PC-3 (cell line): ENCODE measurements at regions not wholly inside any gene's neighbourhood (a gene's known extent, or its start where the extent isn't known, plus 50 kb on each side); places are given as distances from the start of the nearest gene placed in this dataset.

Experiments
- ATAC-seq: fragments of 200-7000 bp; cut with Tn5 transposase; 2 replicates; pipeline ENCODE4 v1.9.1; 2020; ENCODE audit warnings: mild to moderate bottlenecking, moderate library complexity
- BruUV-seq: library from RNA; stranded (reverse); fragments of 400-500 nt; replicated peaks from 2 replicates; lab custom pipeline; 2021; lab: Mats Ljungman, UMichigan
- CTCF ChIA-PET: fragments of 300-600 bp; sonication (Branson Sonifier 250); formaldehyde crosslinking; loops from one replicate; lab custom pipeline; 2022; ENCODE audit warnings: antibody characterized with exemption; lab: Charles Lee
- POLR2A ChIA-PET: fragments of 300-600 bp; sonication (Branson Sonifier 250); formaldehyde crosslinking; loops from one replicate; lab custom pipeline; 2022; ENCODE audit warnings: antibody characterized with exemption; ENCODE audit not compliant: unreplicated experiment; lab: Charles Lee
- DNase-seq: peaks from one replicate; pipeline ENCODE4 v3.0.0-alpha.2; 2015
- H2AFZ ChIP-seq: fragments of 300-600 bp; sonication (generic); 2 replicates; pipeline ENCODE4 v1.6.0; 2016; ENCODE audit warnings: antibody characterized with exemption, low read length
- H3F3A ChIP-seq: fragments of 300-600 bp; sonication (generic); one replicate; pipeline ENCODE4 v1.6.0; 2017; ENCODE audit warnings: antibody characterized with exemption, low read length, control low read depth, mild to moderate bottlenecking; ENCODE audit not compliant: unreplicated experiment
- H3K27ac ChIP-seq: fragments of 300-600 bp; sonication (generic); 2 replicates; pipeline ENCODE4 v1.5.1; 2016; ENCODE audit warnings: mild to moderate bottlenecking, low read length
- H3K27me3 ChIP-seq: fragments of 300-600 bp; sonication (generic); 2 replicates; pipeline ENCODE4 v1.6.1; 2016; ENCODE audit warnings: low read length, mixed read lengths
- H3K36me3 ChIP-seq: fragments of 300-600 bp; sonication (generic); 2 replicates; pipeline ENCODE4 v1.6.1; 2016; ENCODE audit warnings: low read depth, mixed run types, low read length, mixed read lengths
- H3K4me1 ChIP-seq: fragments of 300-600 bp; sonication (generic); 2 replicates; pipeline ENCODE4 v1.5.1; 2016; ENCODE audit warnings: low read length; ENCODE audit not compliant: insufficient read depth
- H3K4me2 ChIP-seq: fragments of 300-600 bp; sonication (generic); 2 replicates; pipeline ENCODE4 v1.6.0; 2016; ENCODE audit warnings: low read length
- H3K4me3 ChIP-seq: fragments of 300-600 bp; sonication (generic); 2 replicates; pipeline ENCODE4 v1.5.1; 2016; ENCODE audit warnings: mild to moderate bottlenecking, low read length, mixed read lengths
- H3K79me2 ChIP-seq: fragments of 300-600 bp; sonication (generic); 2 replicates; pipeline ENCODE4 v1.6.1; 2017; ENCODE audit warnings: low read length, mixed read lengths
- H3K9ac ChIP-seq: fragments of 300-600 bp; sonication (generic); 2 replicates; pipeline ENCODE4 v1.6.0; 2016; ENCODE audit warnings: mild to moderate bottlenecking, low read length
- H3K9me2 ChIP-seq: fragments of 300-600 bp; sonication (generic); replicated peaks from 2 replicates; pipeline ENCODE4 v1.6.1; 2016; ENCODE audit warnings: mixed run types, low read length, mixed read lengths
- H3K9me3 ChIP-seq: fragments of 300-600 bp; sonication (generic); 2 replicates; pipeline ENCODE4 v1.6.1; 2016; ENCODE audit warnings: low read length, mixed read lengths
- H4K20me1 ChIP-seq: fragments of 300-600 bp; sonication (generic); 2 replicates; pipeline ENCODE4 v1.6.1; 2016; ENCODE audit warnings: low read length, mixed read lengths
- CTCF ChIP-seq: fragments of 300-600 bp; sonication (generic); conservative IDR thresholded peaks from 2 replicates; pipeline ENCODE4 v1.5.1; 2017; ENCODE audit warnings: antibody characterized with exemption, low read depth, mild to moderate bottlenecking, low read length
- EZH2 ChIP-seq: fragments of 300-600 bp; sonication (generic); IDR thresholded peaks from one replicate; pipeline ENCODE4 v1.6.1; 2017; ENCODE audit warnings: antibody characterized with exemption, mild to moderate bottlenecking, low read length; ENCODE audit not compliant: unreplicated experiment
- EZH2phosphoT487 ChIP-seq: fragments of 300-600 bp; sonication (generic); IDR thresholded peaks from 2 replicates; pipeline ENCODE4 v1.6.1; 2018; ENCODE audit warnings: mild to moderate bottlenecking, antibody characterized with exemption, low read length, borderline replicate concordance
- intact Hi-C: fragments of 100-400 bp; cut with micrococcal nuclease; formaldehyde crosslinking; loops from 2 replicates; pipeline ENCODE4 v1.9.0; 2023

GRCh38 chr3:168327856-168328255 lies 232.1 kb upstream of the GOLIM4 start:
- POLR2A ChIA-PET = no interaction called here
- ATAC-seq (no peak), DNase-seq (no peak)
- no peak overlapping the region for H2AFZ ChIP-seq
- no peak overlapping the region for H3K27ac ChIP-seq
- no peaks in the 10 kb centered on the region for H3K79me2 ChIP-seq
- CTCF ChIA-PET = no interaction called here
- no peaks in the 10 kb centered on the region for H3K9me2 ChIP-seq
- H3K36me3 ChIP-seq = no peaks in the 10 kb centered on the region
- H3K9me3 ChIP-seq = no peaks in the 10 kb centered on the region
- BruUV-seq = no TSS peak
- intact Hi-C loops = no loop called here
- H3K4me2 ChIP-seq = no peak overlapping the region
- H3F3A ChIP-seq = no peaks in the 10 kb centered on the region
- TF ChIP-seq EZH2 (no peak), EZH2phosphoT487 (no peak), CTCF (no peak)
- no peak overlapping the region for H3K9ac ChIP-seq
- H3K4me1 ChIP-seq = no peaks in the 10 kb centered on the region; the same call in 1 of the 2 replicates
- no peak overlapping the region for H3K4me3 ChIP-seq
- H4K20me1 ChIP-seq = no peaks in the 10 kb centered on the region
- no peaks in the 10 kb centered on the region for H3K27me3 ChIP-seq

DNA sequence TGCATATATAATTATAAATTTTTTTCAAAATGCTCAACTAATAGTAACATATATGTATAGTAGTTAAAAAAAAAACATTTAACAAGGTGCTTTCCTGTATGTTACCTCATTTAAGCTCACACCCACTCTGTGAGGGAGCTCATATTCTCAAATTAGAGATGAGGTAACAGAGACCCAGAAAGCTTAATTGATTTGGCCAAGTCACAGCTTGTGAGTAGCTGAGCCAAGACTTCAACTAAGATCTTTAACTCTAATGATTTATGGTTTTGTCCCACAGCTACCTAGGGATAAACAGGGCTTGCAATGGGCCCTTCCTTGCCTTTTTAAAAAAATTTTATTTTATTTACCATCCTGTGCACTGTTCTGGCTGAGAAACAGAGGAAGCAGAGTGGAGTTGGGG lies 230.0 kb upstream of the GOLIM4 start:
- Histone ChIP-seq H3K27me3 (no peaks in the 10 kb centered on the region), H3K9ac (no peak overlapping the region), H3K4me1 (no peaks in the 10 kb centered on the region; the same call in 1 of the 2 replicates), H4K20me1 (no peaks in the 10 kb centered on the region), H3K4me3 (no peak overlapping the region), H2AFZ (no peak overlapping the region), H3K9me3 (no peaks in the 10 kb centered on the region), H3K36me3 (no peaks in the 10 kb centered on the region), H3K79me2 (no peaks in the 10 kb centered on the region), H3K27ac (no peak overlapping the region), H3K4me2 (no peak overlapping the region), H3F3A (no peaks in the 10 kb centered on the region), H3K9me2 (no peaks in the 10 kb centered on the region)
- no peak for ATAC-seq
- ChIA-PET CTCF (no interaction called here), POLR2A (interaction anchor here (0.6 kb wide), 1 partner anchor 229 kb away, joined by 3 read pairs; no protein-coding TSS in a partner anchor)
- BruUV-seq = no TSS peak
- intact Hi-C loops = no loop called here
- TF ChIP-seq EZH2 = no peak
- no peak for TF ChIP-seq CTCF
- no peak for TF ChIP-seq EZH2phosphoT487
- no peak for DNase-seq

DNA sequence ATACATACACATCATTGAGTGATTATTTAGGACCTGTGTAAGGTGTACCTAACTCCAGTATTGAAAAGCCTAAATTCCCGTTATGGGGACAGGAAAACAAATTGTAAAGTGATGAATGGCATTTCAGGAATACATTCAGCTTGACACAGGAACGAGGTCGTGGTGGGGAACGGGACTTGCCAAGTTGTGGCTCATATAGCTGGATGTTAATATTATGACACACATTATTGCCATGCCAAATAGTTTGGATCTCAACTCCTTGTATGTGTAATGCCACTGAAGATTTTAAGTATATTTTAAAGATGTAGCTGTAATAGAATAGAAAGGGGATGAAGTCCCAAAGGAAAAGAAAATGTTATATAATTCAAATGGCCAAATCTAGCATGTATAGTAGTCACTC lies 227.2 kb upstream of the GOLIM4 start:
- Histone ChIP-seq H3K36me3 (no peaks in the 10 kb centered on the region), H3K4me1 (no peaks in the 10 kb centered on the region; the same call in 1 of the 2 replicates), H3K79me2 (no peaks in the 10 kb centered on the region), H2AFZ (no peak overlapping the region), H3K4me2 (no peak overlapping the region), H3K9ac (no peak overlapping the region), H3K9me3 (no peaks in the 10 kb centered on the region), H4K20me1 (no peaks in the 10 kb centered on the region), H3K4me3 (no peak overlapping the region), H3K27ac (no peak overlapping the region), H3F3A (no peaks in the 10 kb centered on the region), H3K27me3 (no peaks in the 10 kb centered on the region), H3K9me2 (no peaks in the 10 kb centered on the region)
- peak; percentile 88 for ATAC-seq
- no TSS peak for BruUV-seq
- CTCF ChIA-PET = no interaction called here
- POLR2A ChIA-PET = no interaction called here
- intact Hi-C loops = no loop called here
- DNase-seq = peak; percentile 61
- TF ChIP-seq EZH2 (no peak), EZH2phosphoT487 (no peak), CTCF (no peak)
